ENCODE measurements at regions not wholly inside any gene's neighbourhood (a gene's known extent, or its start where the extent isn't known, plus 50 kb on each side); places are given as distances from the start of the nearest gene placed in this dataset.

- no peak for TF ChIP-seq POLR2A (IDR thresholded peaks at IDR 0.05)
- TF ChIP-seq, protein P1, sequence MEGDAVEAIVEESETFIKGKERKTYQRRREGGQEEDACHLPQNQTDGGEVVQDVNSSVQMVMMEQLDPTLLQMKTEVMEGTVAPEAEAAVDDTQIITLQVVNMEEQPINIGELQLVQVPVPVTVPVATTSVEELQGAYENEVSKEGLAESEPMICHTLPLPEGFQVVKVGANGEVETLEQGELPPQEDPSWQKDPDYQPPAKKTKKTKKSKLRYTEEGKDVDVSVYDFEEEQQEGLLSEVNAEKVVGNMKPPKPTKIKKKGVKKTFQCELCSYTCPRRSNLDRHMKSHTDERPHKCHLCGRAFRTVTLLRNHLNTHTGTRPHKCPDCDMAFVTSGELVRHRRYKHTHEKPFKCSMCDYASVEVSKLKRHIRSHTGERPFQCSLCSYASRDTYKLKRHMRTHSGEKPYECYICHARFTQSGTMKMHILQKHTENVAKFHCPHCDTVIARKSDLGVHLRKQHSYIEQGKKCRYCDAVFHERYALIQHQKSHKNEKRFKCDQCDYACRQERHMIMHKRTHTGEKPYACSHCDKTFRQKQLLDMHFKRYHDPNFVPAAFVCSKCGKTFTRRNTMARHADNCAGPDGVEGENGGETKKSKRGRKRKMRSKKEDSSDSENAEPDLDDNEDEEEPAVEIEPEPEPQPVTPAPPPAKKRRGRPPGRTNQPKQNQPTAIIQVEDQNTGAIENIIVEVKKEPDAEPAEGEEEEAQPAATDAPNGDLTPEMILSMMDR (IDR thresholded peaks at IDR 0.05), result no peak
Measured at GRCh38 chr2:225156853-225157451, 114.7 kb upstream of the DOCK10 start.

Measured in testis (tissue), 2 donors.